Adrenal gland (tissue), 5 donors: ENCODE measurements at regions not wholly inside any gene's neighbourhood (a gene's known extent, or its start where the extent isn't known, plus 50 kb on each side); places are given as distances from the start of the nearest gene placed in this dataset.

ENCODE experiments used
- CTCF ChIP-seq, 6 experiments: fragments of 450-650 bp in 4 of 6; fragments of 200-600 bp in 2 of 6; sonication (generic) in 1 of 6; IDR thresholded peaks; 1 replicate in 5 of 6; 2 replicates in 1 of 6; pipeline versions ENCODE4 v1.5.1 to v1.8.0; 2016 to 2021; ENCODE audit warnings: antibody characterized with exemption in 6 of 6, mild to moderate bottlenecking in 2 of 6, moderate library complexity in 1 of 6
- POLR2A ChIP-seq, 2 donors: fragments of 450-650 bp; IDR thresholded peaks; one replicate each; pipeline ENCODE4 v1.6.1; 2017; ENCODE audit warnings: antibody characterized with exemption in 2 of 2, mild to moderate bottlenecking in 2 of 2, moderate library complexity in 1 of 2
- donor health status: DM: no; HTN: no; CAD: no.

GRCh38 chr16:62105244-62105643 lies 69.0 kb upstream of the CDH8 start:
- TF ChIP-seq CTCF (IDR thresholded peaks at IDR 0.05) (no peak), POLR2A (IDR thresholded peaks at IDR 0.05) (no peak)
